B cell (primary cell): ENCODE measurements at regions not wholly inside any gene's neighbourhood (a gene's known extent, or its start where the extent isn't known, plus 50 kb on each side); places are given as distances from the start of the nearest gene placed in this dataset.

Source experiments
- CTCF ChIP-seq: fragments of 200-600 bp; IDR thresholded peaks from one replicate; pipeline ENCODE4 v1.8.0; 2022; ENCODE audit warnings: antibody characterized with exemption, mild to moderate bottlenecking
- EZH2 ChIP-seq: IDR thresholded peaks from 2 replicates; pipeline ENCODE4 v1.6.1; 2012; ENCODE audit warnings: borderline replicate concordance, low read depth, mild to moderate bottlenecking, moderate library complexity, low read length; ENCODE audit not compliant: insufficient read depth, poor library complexity, severe bottlenecking

DNA sequence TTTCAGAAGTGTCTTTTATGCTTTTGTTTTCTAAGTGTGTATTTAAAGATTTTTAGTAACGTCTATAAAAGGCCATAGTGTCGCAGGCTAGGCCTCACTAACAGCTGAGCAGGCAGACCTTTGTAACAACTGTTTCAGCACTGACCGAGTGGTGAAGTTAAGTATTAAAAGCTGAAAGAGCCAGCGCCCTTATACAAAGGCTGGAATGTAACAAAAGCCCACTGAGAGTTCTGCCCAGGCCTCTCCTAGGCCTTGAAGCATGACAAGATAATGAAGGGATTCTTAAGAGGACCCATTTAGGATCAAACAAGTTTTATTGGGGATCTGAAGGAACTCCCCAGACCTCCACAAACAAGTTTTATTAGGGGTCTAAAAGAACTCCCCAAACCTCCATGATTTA is 722.5 kb upstream of the PRKX start:
- TF ChIP-seq CTCF (no peak), EZH2 (no peak)
